ENCODE measurements at regions not wholly inside any gene's neighbourhood (a gene's known extent, or its start where the extent isn't known, plus 50 kb on each side); places are given as distances from the start of the nearest gene placed in this dataset.

DNA sequence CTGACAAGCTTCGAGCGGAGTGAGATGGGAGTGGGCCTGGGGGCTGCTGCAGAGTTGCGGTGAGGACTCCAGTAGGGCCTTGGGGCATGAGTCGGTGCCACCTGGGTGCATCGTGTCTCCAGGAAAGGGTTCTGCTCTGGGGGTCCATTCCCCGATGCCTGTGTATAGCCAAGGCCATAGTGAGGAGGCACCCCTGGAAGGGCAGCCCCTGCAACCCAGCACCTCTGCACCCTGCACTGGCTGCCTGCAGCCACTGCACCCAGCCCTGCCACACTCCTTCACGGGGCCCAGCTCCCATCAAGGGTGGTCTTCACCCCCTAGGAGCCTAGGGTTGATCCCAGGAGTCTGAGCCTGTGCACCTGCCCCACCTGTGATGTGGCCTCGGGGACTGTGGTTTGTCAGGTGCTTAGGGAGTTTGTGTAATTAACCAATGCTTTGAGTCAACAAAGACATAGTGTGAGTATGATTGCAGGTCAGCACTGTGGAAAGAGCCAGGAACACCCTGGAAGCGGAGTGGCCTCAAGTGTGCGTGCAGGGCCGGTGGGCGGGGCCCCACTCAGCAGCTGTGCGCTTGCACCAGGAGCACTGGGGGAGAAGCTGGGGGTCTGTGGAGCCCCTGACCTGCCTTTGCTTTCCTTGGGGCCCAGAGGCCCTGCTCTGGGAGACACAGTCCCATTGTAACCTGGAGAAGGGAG lies 1299.3 kb downstream of the BRD1 start:
- no peak for FAIRE-seq
- 11% methylated on average over 6 of the region's 13 CpGs for WGBS (ENCODE audit: low lambda C conversion rate)

GRCh38 chr22:48523761-48524160 lies 1303.9 kb downstream of the BRD1 start:
- Histone ChIP-seq H4K20me1 (ENCODE audit: insufficient read depth, low read length) (no peaks in the 10 kb centered on the region), H3K9ac (ENCODE audit: insufficient read depth, low read depth, low read length) (no peak overlapping the region), H3K27ac (ENCODE audit: extremely low read length, insufficient read depth, low read length) (no peak overlapping the region), H3K27me3 (ENCODE audit: control insufficient read depth in 1 of 2, insufficient read depth in 2 of 2, low read length in 2 of 2) (peaks cover 15 to 85% of the 10 kb centered on the region in 2 experiments), H3K4me1 (ENCODE audit: insufficient read depth, low read length) (no peaks in the 10 kb centered on the region), H3K79me2 (ENCODE audit: insufficient read depth, low read length) (no peaks in the 10 kb centered on the region), H3K9me3 (ENCODE audit: low read length) (no peaks in the 10 kb centered on the region), H3K4me2 (ENCODE audit: low read depth, low read length) (no peak overlapping the region), H3K4me3 (replicated peaks in 1 of 3; ENCODE audit: insufficient read depth in 1 of 3, low read depth in 2 of 3, low read length in 3 of 3) (no peak overlapping the region), H3K36me3 (replicated peaks in 1 of 2; ENCODE audit: control insufficient read depth in 1 of 2, insufficient read depth in 2 of 2, low read length in 2 of 2) (no peaks in the 10 kb centered on the region), H2AFZ (ENCODE audit: low read length) (no peak overlapping the region)
- BruUV-seq (replicated peaks) = no TSS peak
- DNase-seq (ENCODE audit: low spot score) (no peak), FAIRE-seq (no peak), ATAC-seq (no peak)
- WGBS (ENCODE audit: low lambda C conversion rate) = 14% methylated on average over 3 of the region's 14 CpGs
- CTCF ChIA-PET (ENCODE audit: low intra/inter-chr PET ratio, low total read pairs) = no interaction called here
- POLR2A ChIA-PET = no interaction called here
- intact Hi-C loops (cut with micrococcal nuclease; ENCODE audit: unreplicated experiment) = no loop called here
- in situ Hi-C loops (cut with HindIII; ENCODE audit: extremely low pct_ligation_motif_present, low pct_unique_long_range_greater_than_20kb) = no loop called here
- TF ChIP-seq NFYB (CRISPR knock-in tag; IDR thresholded peaks at IDR 0.05) (no peak), TAF15 (IDR thresholded peaks at IDR 0.05; ENCODE audit: low read depth, low read length, poor library complexity, severe bottlenecking) (no peak), CREM (IDR thresholded peaks at IDR 0.05) (no peak), CREM (CRISPR knock-in tag; IDR thresholded peaks at IDR 0.05) (no peak)
- TF ChIP-seq, protein P1, sequence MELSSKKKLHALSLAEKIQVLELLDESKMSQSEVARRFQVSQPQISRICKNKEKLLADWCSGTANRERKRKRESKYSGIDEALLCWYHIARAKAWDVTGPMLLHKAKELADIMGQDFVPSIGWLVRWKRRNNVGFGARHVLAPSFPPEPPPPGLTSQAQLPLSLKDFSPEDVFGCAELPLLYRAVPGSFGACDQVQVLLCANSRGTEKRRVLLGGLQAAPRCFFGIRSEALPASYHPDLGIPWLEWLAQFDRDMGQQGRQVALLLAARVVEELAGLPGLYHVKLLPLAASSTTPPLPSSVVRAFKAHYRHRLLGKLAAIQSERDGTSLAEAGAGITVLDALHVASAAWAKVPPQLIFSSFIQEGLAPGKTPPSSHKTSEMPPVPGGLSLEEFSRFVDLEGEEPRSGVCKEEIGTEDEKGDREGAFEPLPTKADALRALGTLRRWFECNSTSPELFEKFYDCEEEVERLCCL (CRISPR knock-in tag; IDR thresholded peaks at IDR 0.05; ENCODE audit: borderline replicate concordance) = no peak

More for the DNA sequence above, 1299.3 kb downstream of the BRD1 start:
- ATAC-seq = no peak
- Histone ChIP-seq H3K4me3 (replicated peaks in 1 of 3; ENCODE audit: insufficient read depth in 1 of 3, low read depth in 2 of 3, low read length in 3 of 3) (no peak overlapping the region), H4K20me1 (ENCODE audit: insufficient read depth, low read length) (no peaks in the 10 kb centered on the region), H3K27me3 (ENCODE audit: control insufficient read depth in 1 of 2, insufficient read depth in 2 of 2, low read length in 2 of 2) (peaks cover 18 to 88% of the 10 kb centered on the region in 2 experiments), H3K4me1 (ENCODE audit: insufficient read depth, low read length) (no peaks in the 10 kb centered on the region), H3K9ac (ENCODE audit: insufficient read depth, low read depth, low read length) (no peak overlapping the region), H3K36me3 (replicated peaks in 1 of 2; ENCODE audit: control insufficient read depth in 1 of 2, insufficient read depth in 2 of 2, low read length in 2 of 2) (no peaks in the 10 kb centered on the region), H3K9me3 (ENCODE audit: low read length) (no peaks in the 10 kb centered on the region), H3K79me2 (ENCODE audit: insufficient read depth, low read length) (no peaks in the 10 kb centered on the region), H3K4me2 (ENCODE audit: low read depth, low read length) (no peak overlapping the region), H3K27ac (ENCODE audit: extremely low read length, insufficient read depth, low read length) (no peak overlapping the region), H2AFZ (ENCODE audit: low read length) (no peak overlapping the region)
- TF ChIP-seq, protein P2, sequence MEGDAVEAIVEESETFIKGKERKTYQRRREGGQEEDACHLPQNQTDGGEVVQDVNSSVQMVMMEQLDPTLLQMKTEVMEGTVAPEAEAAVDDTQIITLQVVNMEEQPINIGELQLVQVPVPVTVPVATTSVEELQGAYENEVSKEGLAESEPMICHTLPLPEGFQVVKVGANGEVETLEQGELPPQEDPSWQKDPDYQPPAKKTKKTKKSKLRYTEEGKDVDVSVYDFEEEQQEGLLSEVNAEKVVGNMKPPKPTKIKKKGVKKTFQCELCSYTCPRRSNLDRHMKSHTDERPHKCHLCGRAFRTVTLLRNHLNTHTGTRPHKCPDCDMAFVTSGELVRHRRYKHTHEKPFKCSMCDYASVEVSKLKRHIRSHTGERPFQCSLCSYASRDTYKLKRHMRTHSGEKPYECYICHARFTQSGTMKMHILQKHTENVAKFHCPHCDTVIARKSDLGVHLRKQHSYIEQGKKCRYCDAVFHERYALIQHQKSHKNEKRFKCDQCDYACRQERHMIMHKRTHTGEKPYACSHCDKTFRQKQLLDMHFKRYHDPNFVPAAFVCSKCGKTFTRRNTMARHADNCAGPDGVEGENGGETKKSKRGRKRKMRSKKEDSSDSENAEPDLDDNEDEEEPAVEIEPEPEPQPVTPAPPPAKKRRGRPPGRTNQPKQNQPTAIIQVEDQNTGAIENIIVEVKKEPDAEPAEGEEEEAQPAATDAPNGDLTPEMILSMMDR (CRISPR knock-in tag; IDR thresholded peaks at IDR 0.05) = no peak
- TF ChIP-seq ZNF607 (CRISPR knock-in tag; IDR thresholded peaks at IDR 0.05; ENCODE audit: borderline replicate concordance) = no peak
- no peak for TF ChIP-seq SOX13 (IDR thresholded peaks at IDR 0.05)
- TF ChIP-seq SOX13 (CRISPR knock-in tag; conservative IDR thresholded peaks at IDR 0.05 in 1 of 2, IDR thresholded peaks at IDR 0.05 in 1 of 2) = no peak
- TF ChIP-seq ZNF138 (CRISPR knock-in tag; IDR thresholded peaks at IDR 0.05; ENCODE audit: low read depth) = no peak
- no peak for TF ChIP-seq SALL2 (CRISPR knock-in tag; IDR thresholded peaks at IDR 0.05)
- TF ChIP-seq ZNF136 (CRISPR knock-in tag; IDR thresholded peaks at IDR 0.05; ENCODE audit: low read depth) = no peak
- ChIA-PET CTCF (ENCODE audit: low intra/inter-chr PET ratio, low total read pairs) (no interaction called here), POLR2A (no interaction called here)
- no peak for DNase-seq (ENCODE audit: low spot score)
- in situ Hi-C loops (cut with HindIII; ENCODE audit: extremely low pct_ligation_motif_present, low pct_unique_long_range_greater_than_20kb) (no loop called here), intact Hi-C loops (cut with micrococcal nuclease; ENCODE audit: unreplicated experiment) (no loop called here)
- no TSS peak for BruUV-seq (replicated peaks)

Data from HepG2 (cell line).